Right lung (tissue), 2 donors: ENCODE measurements at regions not wholly inside any gene's neighbourhood (a gene's known extent, or its start where the extent isn't known, plus 50 kb on each side); places are given as distances from the start of the nearest gene placed in this dataset.

Experiments
- DNase-seq, 2 donors: peaks; one replicate each; pipeline ENCODE4 v3.0.0-alpha.2; 2013

- no peak for DNase-seq
Observed at GRCh38 chr5:20113931-20114330, 125.9 kb upstream of the CDH18 start.

- DNase-seq, result no peak
Observed at GRCh38 chr5:20113031-20113715, 125.2 kb upstream of the CDH18 start.

- no peak for DNase-seq
Observed at GRCh38 chr5:20109326-20109725, 121.3 kb upstream of the CDH18 start.

GRCh38 chr5:20105915-20106314 lies 117.9 kb upstream of the CDH18 start:
- no peak for DNase-seq

- DNase-seq, result no peak
Observed at GRCh38 chr5:20102293-20102692, 114.3 kb upstream of the CDH18 start.

GRCh38 chr5:20098694-20099093 lies 110.7 kb upstream of the CDH18 start:
- DNase-seq, result no peak

GRCh38 chr5:20088361-20088760 lies 100.4 kb upstream of the CDH18 start:
- DNase-seq, result peak; percentile 20 to 35

GRCh38 chr5:20087299-20087698 lies 99.3 kb upstream of the CDH18 start:
- no peak for DNase-seq

- no peak for DNase-seq
Observed at GRCh38 chr5:20077186-20077585, 89.2 kb upstream of the CDH18 start.

GRCh38 chr5:20056933-20057332 lies 68.9 kb upstream of the CDH18 start:
- DNase-seq, result no peak

- DNase-seq, result no peak
Observed at GRCh38 chr5:20055301-20055700, 67.3 kb upstream of the CDH18 start.

- no peak for DNase-seq
Observed at GRCh38 chr5:20050262-20050661, 62.3 kb upstream of the CDH18 start.

GRCh38 chr5:20044460-20044859 lies 56.5 kb upstream of the CDH18 start:
- DNase-seq, result no peak

- no peak for DNase-seq
Observed at GRCh38 chr5:20041326-20042274, 53.6 kb upstream of the CDH18 start.

- DNase-seq, result no peak
Observed at GRCh38 chr5:20040901-20041300, 52.9 kb upstream of the CDH18 start.
